K562 (cell line): ENCODE measurements at regions not wholly inside any gene's neighbourhood (a gene's known extent, or its start where the extent isn't known, plus 50 kb on each side); places are given as distances from the start of the nearest gene placed in this dataset.

Source experiments
- EP300 ChIP-seq: IDR thresholded peaks from 2 replicates; pipeline ENCODE4 v1.6.1; 2012; ENCODE audit warnings: low read length, improper control_type of control experiment
- FOSL1 ChIP-seq: fragments of 200-800 bp; sonication (Bioruptor generic); conservative IDR thresholded peaks from 2 replicates; pipeline ENCODE4 v1.6.1; 2016; ENCODE audit warnings: missing genetic modification characterization, missing compliant biosample characterization
- PCBP1 ChIP-seq: fragments of 200-400 bp; formaldehyde crosslinking; IDR thresholded peaks from 2 replicates; pipeline ENCODE4 v1.6.1; 2018; ENCODE audit warnings: mild to moderate bottlenecking, low read depth, low read length; ENCODE audit not compliant: poor library complexity, severe bottlenecking
- SMAD1 ChIP-seq: fragments of 150-350 bp; IDR thresholded peaks from 2 replicates; pipeline ENCODE4 v1.6.1; 2014; ENCODE audit warnings: low read length, low read depth; ENCODE audit not compliant: partially characterized antibody
- ZFP91 ChIP-seq: sonication (generic); formaldehyde crosslinking; IDR thresholded peaks from 2 replicates; pipeline ENCODE4 v1.8.0; 2022; ENCODE audit warnings: mild to moderate bottlenecking, missing genetic modification reagents
- ZNF133 ChIP-seq: fragments of 250-450 bp; sonication (Bioruptor Pico); IDR thresholded peaks from 2 replicates; pipeline ENCODE4 v1.4.0; 2020; ENCODE audit warnings: mild to moderate bottlenecking
- TF ChIP-seq, protein P1 (sequence below), 2 experiments: fragments of 450-650 bp; formaldehyde crosslinking in 1 of 2; IDR thresholded peaks; 2 replicates each; pipeline versions ENCODE4 v1.4.0 to v1.6.1; 2014 to 2020; ENCODE audit warnings: mild to moderate bottlenecking in 2 of 2, borderline replicate concordance in 1 of 2, low read depth in 1 of 2

- TF ChIP-seq, protein P1, sequence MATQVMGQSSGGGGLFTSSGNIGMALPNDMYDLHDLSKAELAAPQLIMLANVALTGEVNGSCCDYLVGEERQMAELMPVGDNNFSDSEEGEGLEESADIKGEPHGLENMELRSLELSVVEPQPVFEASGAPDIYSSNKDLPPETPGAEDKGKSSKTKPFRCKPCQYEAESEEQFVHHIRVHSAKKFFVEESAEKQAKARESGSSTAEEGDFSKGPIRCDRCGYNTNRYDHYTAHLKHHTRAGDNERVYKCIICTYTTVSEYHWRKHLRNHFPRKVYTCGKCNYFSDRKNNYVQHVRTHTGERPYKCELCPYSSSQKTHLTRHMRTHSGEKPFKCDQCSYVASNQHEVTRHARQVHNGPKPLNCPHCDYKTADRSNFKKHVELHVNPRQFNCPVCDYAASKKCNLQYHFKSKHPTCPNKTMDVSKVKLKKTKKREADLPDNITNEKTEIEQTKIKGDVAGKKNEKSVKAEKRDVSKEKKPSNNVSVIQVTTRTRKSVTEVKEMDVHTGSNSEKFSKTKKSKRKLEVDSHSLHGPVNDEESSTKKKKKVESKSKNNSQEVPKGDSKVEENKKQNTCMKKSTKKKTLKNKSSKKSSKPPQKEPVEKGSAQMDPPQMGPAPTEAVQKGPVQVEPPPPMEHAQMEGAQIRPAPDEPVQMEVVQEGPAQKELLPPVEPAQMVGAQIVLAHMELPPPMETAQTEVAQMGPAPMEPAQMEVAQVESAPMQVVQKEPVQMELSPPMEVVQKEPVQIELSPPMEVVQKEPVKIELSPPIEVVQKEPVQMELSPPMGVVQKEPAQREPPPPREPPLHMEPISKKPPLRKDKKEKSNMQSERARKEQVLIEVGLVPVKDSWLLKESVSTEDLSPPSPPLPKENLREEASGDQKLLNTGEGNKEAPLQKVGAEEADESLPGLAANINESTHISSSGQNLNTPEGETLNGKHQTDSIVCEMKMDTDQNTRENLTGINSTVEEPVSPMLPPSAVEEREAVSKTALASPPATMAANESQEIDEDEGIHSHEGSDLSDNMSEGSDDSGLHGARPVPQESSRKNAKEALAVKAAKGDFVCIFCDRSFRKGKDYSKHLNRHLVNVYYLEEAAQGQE (IDR thresholded peaks at IDR 0.05; ENCODE audit: borderline replicate concordance) = no peak
- TF ChIP-seq, protein P1 (CRISPR knock-in tag; IDR thresholded peaks at IDR 0.05; ENCODE audit: low read depth) = no peak
- TF ChIP-seq FOSL1 (no peak), PCBP1 (no peak), ZFP91 (no peak), ZNF133 (CRISPR knock-in tag) (no peak), SMAD1 (no peak), EP300 (no peak)
Measured at GRCh38 chr2:121160366-121160765, 124.6 kb downstream of the TFCP2L1 start.
